HFFc6 (cell line): ENCODE measurements at regions not wholly inside any gene's neighbourhood (a gene's known extent, or its start where the extent isn't known, plus 50 kb on each side); places are given as distances from the start of the nearest gene placed in this dataset.

Experiments
- DNase-seq: peaks from one replicate; pipeline ENCODE4 v3.0.0-alpha.2; 2018
- H3K27ac Mint-ChIP-seq: 2 replicates; pipeline ENCODE4 v1.8.0; 2020; ENCODE audit warnings: mild to moderate bottlenecking, mixed read lengths
- H3K27me3 Mint-ChIP-seq: 2 replicates; pipeline ENCODE4 v1.8.0; 2021; ENCODE audit warnings: mild to moderate bottlenecking, moderate library complexity, mixed read lengths; ENCODE audit not compliant: insufficient read depth
- H3K36me3 Mint-ChIP-seq: 2 replicates; pipeline ENCODE4 v1.8.0; 2021; ENCODE audit warnings: low read depth, mixed read lengths
- H3K4me1 Mint-ChIP-seq: 2 replicates; pipeline ENCODE4 v1.8.0; 2020; ENCODE audit warnings: low read depth, mixed read lengths
- H3K4me3 Mint-ChIP-seq: 2 replicates; pipeline ENCODE4 v1.8.0; 2020; ENCODE audit warnings: mild to moderate bottlenecking, moderate library complexity, mixed read lengths
- H3K9me3 Mint-ChIP-seq: 2 replicates; pipeline ENCODE4 v1.8.0; 2020; ENCODE audit warnings: mild to moderate bottlenecking, mixed read lengths
- TF ChIP-seq, protein P1 (sequence below): fragments of 200-600 bp; sonication (generic); IDR thresholded peaks from 2 replicates; pipeline ENCODE4 v1.5.0; 2021; ENCODE audit warnings: antibody characterized with exemption, mild to moderate bottlenecking

DNA sequence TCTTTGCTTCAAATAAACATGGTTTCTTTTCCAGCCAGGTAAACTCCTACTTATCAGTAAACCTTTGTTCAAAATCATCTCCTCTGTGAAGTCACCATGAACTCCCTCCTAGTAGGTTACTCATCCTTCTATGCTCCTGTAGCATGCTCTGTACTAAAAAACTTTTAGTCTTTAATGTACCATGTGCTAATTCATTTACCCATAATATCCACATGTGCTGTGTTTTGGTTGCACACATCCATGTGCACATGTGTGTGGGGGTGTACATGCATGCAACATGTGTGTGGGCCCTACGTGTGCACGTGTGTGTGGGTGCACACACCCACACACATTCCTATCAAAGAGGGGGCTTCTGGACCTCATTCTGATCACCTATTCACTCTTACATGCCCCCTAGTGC lies 259.9 kb upstream of the SP4 start:
- no peaks in the 10 kb centered on the region for H3K4me1 Mint-ChIP-seq
- H3K27ac Mint-ChIP-seq = no peak overlapping the region
- H3K4me3 Mint-ChIP-seq = no peak overlapping the region
- H3K27me3 Mint-ChIP-seq = peaks cover 3% of the 10 kb centered on the region; the same call in 1 of the 2 replicates
- H3K9me3 Mint-ChIP-seq = peaks cover 25% of the 10 kb centered on the region
- no peak for DNase-seq
- TF ChIP-seq, protein P1, sequence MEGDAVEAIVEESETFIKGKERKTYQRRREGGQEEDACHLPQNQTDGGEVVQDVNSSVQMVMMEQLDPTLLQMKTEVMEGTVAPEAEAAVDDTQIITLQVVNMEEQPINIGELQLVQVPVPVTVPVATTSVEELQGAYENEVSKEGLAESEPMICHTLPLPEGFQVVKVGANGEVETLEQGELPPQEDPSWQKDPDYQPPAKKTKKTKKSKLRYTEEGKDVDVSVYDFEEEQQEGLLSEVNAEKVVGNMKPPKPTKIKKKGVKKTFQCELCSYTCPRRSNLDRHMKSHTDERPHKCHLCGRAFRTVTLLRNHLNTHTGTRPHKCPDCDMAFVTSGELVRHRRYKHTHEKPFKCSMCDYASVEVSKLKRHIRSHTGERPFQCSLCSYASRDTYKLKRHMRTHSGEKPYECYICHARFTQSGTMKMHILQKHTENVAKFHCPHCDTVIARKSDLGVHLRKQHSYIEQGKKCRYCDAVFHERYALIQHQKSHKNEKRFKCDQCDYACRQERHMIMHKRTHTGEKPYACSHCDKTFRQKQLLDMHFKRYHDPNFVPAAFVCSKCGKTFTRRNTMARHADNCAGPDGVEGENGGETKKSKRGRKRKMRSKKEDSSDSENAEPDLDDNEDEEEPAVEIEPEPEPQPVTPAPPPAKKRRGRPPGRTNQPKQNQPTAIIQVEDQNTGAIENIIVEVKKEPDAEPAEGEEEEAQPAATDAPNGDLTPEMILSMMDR = no peak
- H3K36me3 Mint-ChIP-seq = no peaks in the 10 kb centered on the region

- no peaks in the 10 kb centered on the region for H3K4me1 Mint-ChIP-seq
- TF ChIP-seq, protein P1 = no peak
- H3K4me3 Mint-ChIP-seq = no peak overlapping the region
- peaks cover 3% of the 10 kb centered on the region; the same call in 1 of the 2 replicates for H3K27me3 Mint-ChIP-seq
- H3K9me3 Mint-ChIP-seq = peaks cover 37% of the 10 kb centered on the region
- no peak overlapping the region for H3K27ac Mint-ChIP-seq
- DNase-seq = no peak
- H3K36me3 Mint-ChIP-seq = peaks cover 5% of the 10 kb centered on the region; the same call in 1 of the 2 replicates
Observed at GRCh38 chr7:21169667-21170580, 258.0 kb upstream of the SP4 start.

DNA sequence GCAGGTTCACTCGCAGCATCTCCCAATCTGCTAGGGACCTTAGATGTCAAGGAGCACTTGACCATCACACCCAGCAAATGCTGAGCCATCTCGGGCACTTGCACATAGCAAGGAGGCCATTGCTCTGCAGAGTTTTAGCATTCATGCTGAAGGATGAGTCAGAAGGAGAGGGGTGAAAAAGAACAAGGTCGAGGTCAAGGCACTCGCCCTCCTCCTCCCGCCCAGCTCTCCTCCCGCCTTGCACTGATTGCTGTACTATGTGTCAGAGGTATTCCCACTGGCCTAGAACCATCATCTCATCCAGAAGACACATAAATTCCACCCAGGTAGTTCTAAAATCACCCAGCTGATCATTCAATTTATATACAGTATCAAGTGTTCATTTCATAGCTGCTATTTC lies 255.1 kb upstream of the SP4 start:
- Mint-ChIP-seq H3K27me3 (peaks cover 3% of the 10 kb centered on the region; the same call in 1 of the 2 replicates), H3K4me3 (no peak overlapping the region), H3K27ac (no peak overlapping the region), H3K36me3 (peaks cover 5% of the 10 kb centered on the region; the same call in 1 of the 2 replicates), H3K9me3 (peaks cover 24% of the 10 kb centered on the region), H3K4me1 (no peaks in the 10 kb centered on the region)
- no peak for DNase-seq
- TF ChIP-seq, protein P1 = no peak

DNA sequence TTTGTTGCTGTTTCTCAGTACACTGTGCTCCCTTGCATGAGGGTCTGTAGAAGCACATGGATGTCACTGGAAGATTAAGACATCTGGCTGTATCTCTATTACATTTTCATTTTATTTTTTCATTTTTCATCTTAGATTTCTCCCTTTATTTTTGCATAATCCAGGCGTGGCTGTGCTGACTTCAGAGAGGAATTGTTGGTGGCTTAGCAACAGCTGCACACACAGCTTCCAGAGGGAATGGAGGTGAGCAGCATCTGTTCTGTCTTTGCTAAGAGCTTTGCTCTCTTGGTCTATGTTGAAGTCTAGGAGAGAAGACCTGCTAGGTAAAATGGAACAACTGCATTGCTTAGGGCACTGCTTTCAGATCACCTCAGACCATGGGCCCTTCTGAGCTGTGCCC lies 254.4 kb upstream of the SP4 start:
- H3K27me3 Mint-ChIP-seq = peaks cover 3% of the 10 kb centered on the region; the same call in 1 of the 2 replicates
- H3K4me3 Mint-ChIP-seq = no peak overlapping the region
- no peak for DNase-seq
- no peak overlapping the region for H3K27ac Mint-ChIP-seq
- peaks cover 28% of the 10 kb centered on the region for H3K9me3 Mint-ChIP-seq
- H3K36me3 Mint-ChIP-seq = peaks cover 5% of the 10 kb centered on the region; the same call in 1 of the 2 replicates
- TF ChIP-seq, protein P1 = no peak
- no peaks in the 10 kb centered on the region for H3K4me1 Mint-ChIP-seq

- no peaks in the 10 kb centered on the region for H3K27me3 Mint-ChIP-seq
- H3K36me3 Mint-ChIP-seq = peaks cover 5% of the 10 kb centered on the region; the same call in 1 of the 2 replicates
- peaks cover 34% of the 10 kb centered on the region for H3K9me3 Mint-ChIP-seq
- DNase-seq = no peak
- no peak overlapping the region for H3K4me3 Mint-ChIP-seq
- H3K27ac Mint-ChIP-seq = no peak overlapping the region
- no peaks in the 10 kb centered on the region for H3K4me1 Mint-ChIP-seq
- TF ChIP-seq, protein P1 = no peak
Observed at GRCh38 chr7:21175714-21176113, 252.2 kb upstream of the SP4 start.
